GM12878 (cell line): ENCODE measurements at regions not wholly inside any gene's neighbourhood (a gene's known extent, or its start where the extent isn't known, plus 50 kb on each side); places are given as distances from the start of the nearest gene placed in this dataset.

ENCODE experiments used
- ATAC-seq: fragments of 200-7000 bp; cut with Tn5 transposase; 3 replicates; pipeline ENCODE4 v1.9.1; 2020; ENCODE audit warnings: mild to moderate bottlenecking, moderate library complexity
- BruUV-seq: library from RNA; stranded (reverse); fragments of 400-500 nt; replicated peaks from 2 replicates; lab custom pipeline; 2021; lab: Mats Ljungman, UMichigan
- CTCF ChIA-PET: fragments of 300-600 bp; sonication (Branson Sonifier 250); formaldehyde crosslinking; extraction: SDS; loops from one replicate; lab custom pipeline; 2021; ENCODE audit warnings: inconsistent platforms; lab: Yijun Ruan, JAX
- POLR2A ChIA-PET: fragments of 350-600 bp; formaldehyde crosslinking; extraction: SDS; loops from one replicate; lab custom pipeline; 2021; ENCODE audit warnings: inconsistent platforms; lab: Charles Lee
- RAD21 ChIA-PET: fragments of 300-600 bp; sonication (Branson Sonifier 250); formaldehyde crosslinking; loops from one replicate; lab custom pipeline; 2023; ENCODE audit warnings: antibody characterized with exemption; ENCODE audit not compliant: unreplicated experiment; lab: Charles Lee
- SMC1A ChIA-PET: fragments of 300-600 bp; sonication (Branson Sonifier 250); formaldehyde crosslinking; loops from one replicate; lab custom pipeline; 2023; ENCODE audit not compliant: unreplicated experiment, uncharacterized antibody; lab: Charles Lee
- DNase-seq: peaks from one replicate; pipeline ENCODE4 v3.0.0-alpha.2; 2011; ENCODE audit warnings: low read depth, low spot score
- FAIRE-seq: peaks from 3 replicates; lab custom pipeline; 2011; peaks lifted over from hg19 to GRCh38; lab: Jason Lieb, UNC
- H2AFZ ChIP-seq: 2 replicates; pipeline ENCODE4 v1.6.0; 2011; ENCODE audit warnings: low read depth, low read length, control low read depth; ENCODE audit not compliant: control insufficient read depth
- H3K27ac ChIP-seq: 2 replicates; pipeline ENCODE4 v1.5.1; 2011; ENCODE audit warnings: control low read depth; ENCODE audit not compliant: control insufficient read depth, insufficient read depth
- H3K27me3 ChIP-seq, 2 experiments: replicated peaks in 1 of 2; 2 replicates each; pipeline versions ENCODE4 v1.6.0 to v1.6.1; 2011; ENCODE audit warnings: low read length in 1 of 2; ENCODE audit not compliant: control insufficient read depth in 2 of 2, insufficient read depth in 2 of 2
- H3K36me3 ChIP-seq, 2 experiments: 2 replicates each; pipeline ENCODE4 v1.5.1; 2011; ENCODE audit warnings: low read length in 1 of 2; ENCODE audit not compliant: control insufficient read depth in 2 of 2, insufficient read depth in 2 of 2
- H3K4me1 ChIP-seq: 2 replicates; pipeline ENCODE4 v1.6.1; 2011; ENCODE audit warnings: mild to moderate bottlenecking, low read length, moderate library complexity, mixed read lengths; ENCODE audit not compliant: control insufficient read depth, insufficient read depth
- H3K4me2 ChIP-seq: 2 replicates; pipeline ENCODE4 v1.6.0; 2011; ENCODE audit warnings: control low read depth; ENCODE audit not compliant: control insufficient read depth, insufficient read depth
- H3K4me3 ChIP-seq: fragments of 200-600 bp; sonication (generic); 2 replicates; pipeline ENCODE4 v1.5.1; 2016
- H3K79me2 ChIP-seq: 2 replicates; pipeline ENCODE4 v1.6.0; 2011; ENCODE audit warnings: low read length; ENCODE audit not compliant: control insufficient read depth, insufficient read depth
- H3K9ac ChIP-seq: 2 replicates; pipeline ENCODE4 v1.8.0; 2011; ENCODE audit warnings: low read length, control low read depth, mixed read lengths; ENCODE audit not compliant: control insufficient read depth, insufficient read depth
- H3K9me3 ChIP-seq: replicated peaks from 3 replicates; pipeline ENCODE4 v1.5.1; 2011; ENCODE audit warnings: mild to moderate bottlenecking, low read length; ENCODE audit not compliant: control insufficient read depth, insufficient read depth
- H4K20me1 ChIP-seq: 2 replicates; pipeline ENCODE4 v1.6.0; 2011; ENCODE audit not compliant: control insufficient read depth, insufficient read depth
- ATF7 ChIP-seq: fragments of 450-650 bp; IDR thresholded peaks from 2 replicates; pipeline ENCODE4 v1.6.1; 2016; ENCODE audit warnings: low read depth, mild to moderate bottlenecking
- BCL11A ChIP-seq: IDR thresholded peaks from 2 replicates; pipeline ENCODE4 v1.6.1; 2011; ENCODE audit warnings: low read depth, low read length
- BMI1 ChIP-seq: fragments of 450-650 bp; IDR thresholded peaks from 2 replicates; pipeline ENCODE4 v1.6.1; 2016; ENCODE audit warnings: mild to moderate bottlenecking, moderate library complexity, borderline replicate concordance
- CBFB ChIP-seq: IDR thresholded peaks from 2 replicates; pipeline ENCODE4 v1.6.1; 2016; ENCODE audit warnings: antibody characterized with exemption, low read depth
- CTCF ChIP-seq, 3 experiments: IDR thresholded peaks in 2 of 3; conservative IDR thresholded peaks in 1 of 3; 2 replicates each; pipeline ENCODE4 v1.5.1; 2011; ENCODE audit warnings: low read depth in 3 of 3, low read length in 3 of 3, mild to moderate bottlenecking in 3 of 3, control low read depth in 2 of 3, moderate library complexity in 2 of 3, inconsistent platforms in 1 of 3, mixed read lengths in 1 of 3; ENCODE audit not compliant: control insufficient read depth in 2 of 3, insufficient read depth in 1 of 3; ENCODE audit errors: extremely low read depth in 1 of 3
- EED ChIP-seq: sonication (generic); IDR thresholded peaks from 2 replicates; pipeline ENCODE4 v1.6.1; 2016; ENCODE audit warnings: antibody characterized with exemption, low read depth
- EZH2 ChIP-seq: IDR thresholded peaks from 2 replicates; pipeline ENCODE4 v1.6.1; 2012; ENCODE audit warnings: low read depth, mild to moderate bottlenecking, control low read depth, inconsistent platforms, low read length, borderline replicate concordance; ENCODE audit not compliant: control insufficient read depth
- IRF4 ChIP-seq: IDR thresholded peaks from 2 replicates; pipeline ENCODE4 v1.6.1; 2011; ENCODE audit warnings: low read depth, low read length
- JUND ChIP-seq: IDR thresholded peaks from 2 replicates; pipeline ENCODE4 v1.6.1; 2012; ENCODE audit warnings: low read depth, mild to moderate bottlenecking, low read length, improper control_type of control experiment, moderate library complexity
- KDM1A ChIP-seq: fragments of 200-600 bp; sonication (generic); IDR thresholded peaks from 2 replicates; pipeline ENCODE4 v1.6.1; 2016; ENCODE audit warnings: borderline replicate concordance
- MXI1 ChIP-seq: fragments of 150-350 bp; IDR thresholded peaks from 2 replicates; pipeline ENCODE4 v1.6.1; 2011; ENCODE audit warnings: low read depth, mild to moderate bottlenecking, inconsistent platforms, low read length, improper control_type of control experiment
- NR2C1 ChIP-seq: fragments of 450-650 bp; IDR thresholded peaks from 2 replicates; pipeline ENCODE4 v1.6.1; 2017; ENCODE audit warnings: antibody characterized with exemption, mild to moderate bottlenecking, moderate library complexity
- RUNX3 ChIP-seq: IDR thresholded peaks from 2 replicates; pipeline ENCODE4 v1.6.1; 2012; ENCODE audit warnings: low read length, inconsistent platforms
- SPI1 ChIP-seq: IDR thresholded peaks from 2 replicates; pipeline ENCODE4 v1.6.1; 2011; ENCODE audit warnings: low read depth, mild to moderate bottlenecking, low read length, moderate library complexity, borderline replicate concordance; ENCODE audit not compliant: insufficient read depth
- SREBF1 ChIP-seq: IDR thresholded peaks from 2 replicates; pipeline ENCODE4 v1.6.1; 2012; ENCODE audit warnings: mild to moderate bottlenecking, low read length
- TCF12 ChIP-seq: IDR thresholded peaks from 2 replicates; pipeline ENCODE4 v1.6.1; 2011; ENCODE audit warnings: low read depth, mild to moderate bottlenecking, low read length
- ZNF24 ChIP-seq: fragments of 450-650 bp; IDR thresholded peaks from 2 replicates; pipeline ENCODE4 v1.6.1; 2017; ENCODE audit warnings: antibody characterized with exemption, mild to moderate bottlenecking
- ZNF384 ChIP-seq: IDR thresholded peaks from 2 replicates; pipeline ENCODE4 v1.6.1; 2012; ENCODE audit warnings: low read depth, mild to moderate bottlenecking, low read length, improper control_type of control experiment, borderline replicate concordance
- ZSCAN29 ChIP-seq: fragments of 450-650 bp; IDR thresholded peaks from 2 replicates; pipeline ENCODE4 v1.6.1; 2017; ENCODE audit warnings: mild to moderate bottlenecking, moderate library complexity
- WGBS: methylation state at CpG from one replicate; pipeline ENCODE4 v1.1.6; 2016; ENCODE audit warnings: low lambda C conversion rate; ENCODE audit not compliant: insufficient replicate concordance, insufficient coverage; ENCODE audit errors: missing lambda C conversion rate; 5-methylcytosine and 5-hydroxymethylcytosine counted together
- in situ Hi-C: fragments of 300-500 bp; cut with MboI; formaldehyde crosslinking; loops from 9 replicates; pipeline ENCODE4 v1.14.3; 2018; ENCODE audit warnings: mixed read lengths
- intact Hi-C: fragments of 100-400 bp; cut with micrococcal nuclease; formaldehyde crosslinking; loops from one replicate; pipeline ENCODE4 v1.14.2; 2022; ENCODE audit not compliant: unreplicated experiment

GRCh38 chr10:25694971-25695370, 239.1 kb upstream of the MYO3A start:
- TF ChIP-seq EZH2 (no peak), SREBF1 (no peak), KDM1A (no peak)
- ATAC-seq (no peak), FAIRE-seq (no peak), DNase-seq (no peak)
- ChIA-PET CTCF (no interaction called here), SMC1A (no interaction called here), POLR2A (no interaction called here), RAD21 (no interaction called here)
- H3K4me3 ChIP-seq = no peak overlapping the region
- no TSS peak for BruUV-seq
- H3K79me2 ChIP-seq = no peaks in the 10 kb centered on the region
- no peak overlapping the region for H2AFZ ChIP-seq
- no peaks in the 10 kb centered on the region for H3K36me3 ChIP-seq
- 3% methylated on average over 3 of the region's 3 CpGs for WGBS
- 0 out of 4 replicates have a peak, but pooled peaks cover 0 to 1% of the 10 kb centered on the region in 2 experiments for H3K27me3 ChIP-seq
- no peak overlapping the region for H3K4me2 ChIP-seq
- no peaks in the 10 kb centered on the region; the same call in 1 of the 2 replicates for H3K4me1 ChIP-seq
- intact Hi-C loops = no loop called here
- H3K9ac ChIP-seq = no peak overlapping the region
- H3K27ac ChIP-seq = no peak overlapping the region
- in situ Hi-C loops = no loop called here
- no peaks in the 10 kb centered on the region for H4K20me1 ChIP-seq
- H3K9me3 ChIP-seq = no peaks in the 10 kb centered on the region

- ChIA-PET POLR2A (no interaction called here), CTCF (no interaction called here), RAD21 (no interaction called here), SMC1A (no interaction called here)
- 20% methylated on average over 3 of the region's 3 CpGs for WGBS
- Histone ChIP-seq H3K4me3 (no peak overlapping the region), H4K20me1 (no peaks in the 10 kb centered on the region), H3K9me3 (no peaks in the 10 kb centered on the region), H3K79me2 (no peaks in the 10 kb centered on the region), H3K4me1 (no peaks in the 10 kb centered on the region; the same call in 1 of the 2 replicates), H3K27me3 (0 out of 4 replicates have a peak, but pooled peaks cover 0 to 1% of the 10 kb centered on the region in 2 experiments), H2AFZ (no peak overlapping the region), H3K36me3 (no peaks in the 10 kb centered on the region), H3K27ac (no peak overlapping the region), H3K9ac (no peak overlapping the region), H3K4me2 (no peak overlapping the region)
- no peak for FAIRE-seq
- in situ Hi-C loops = no loop called here
- no peak for ATAC-seq
- no TSS peak for BruUV-seq
- TF ChIP-seq ZNF384 (no peak), NR2C1 (no peak), ZNF24 (no peak), IRF4 (no peak), BMI1 (no peak), ZSCAN29 (no peak), SPI1 (no peak), ATF7 (no peak), JUND (no peak), BCL11A (no peak), CTCF (IDR thresholded peaks at IDR 0.05 in 2 of 3, conservative IDR thresholded peaks at IDR 0.05 in 1 of 3; ENCODE audit: control insufficient read depth in 2 of 3, extremely low read depth in 1 of 3, insufficient read depth in 1 of 3, low read depth in 3 of 3, low read length in 3 of 3) (no peak), EED (no peak), CBFB (no peak), MXI1 (no peak), RUNX3 (no peak), TCF12 (no peak)
- intact Hi-C loops = no loop called here
- DNase-seq = no peak
Measured at GRCh38 chr10:25695586-25695985, 238.4 kb upstream of the MYO3A start.
